ENCODE measurements at regions not wholly inside any gene's neighbourhood (a gene's known extent, or its start where the extent isn't known, plus 50 kb on each side); places are given as distances from the start of the nearest gene placed in this dataset.

- TF ChIP-seq CTCF (IDR thresholded peaks at IDR 0.05): no peak
- no peak for TF ChIP-seq POLR2AphosphoS5 (IDR thresholded peaks at IDR 0.05)
Observed at GRCh38 chr4:28558895-28559294, 1698.3 kb downstream of the STIM2 start.
